Tibial nerve (tissue), 3 donors: ENCODE measurements at regions not wholly inside any gene's neighbourhood (a gene's known extent, or its start where the extent isn't known, plus 50 kb on each side); places are given as distances from the start of the nearest gene placed in this dataset.
"Not testable (repeated sequence)": the region's sequence is repeated elsewhere in the genome, so short reads cannot be mapped to it uniquely, and the experiment has no call there.

Source experiments
- CTCF ChIP-seq, 5 experiments: fragments of 200-600 bp in 3 of 5; fragments of 450-650 bp in 2 of 5; sonication (generic) in 3 of 5; IDR thresholded peaks; one replicate each; pipeline ENCODE4 v1.5.1; 2016 to 2019; ENCODE audit warnings: antibody characterized with exemption in 5 of 5, mild to moderate bottlenecking in 3 of 5, moderate library complexity in 2 of 5
- POLR2A ChIP-seq, 2 donors: fragments of 450-650 bp; IDR thresholded peaks; one replicate each; pipeline ENCODE4 v1.6.1; 2017; ENCODE audit warnings: antibody characterized with exemption in 2 of 2, mild to moderate bottlenecking in 2 of 2, moderate library complexity in 2 of 2

GRCh38 chr22:11568837-11569563, 3959.0 kb upstream of the OR11H1 start:
- TF ChIP-seq CTCF, POLR2A (IDR thresholded peaks at IDR 0.05): not testable (repeated sequence)
